OCI-M2 (cell line): ENCODE measurements at regions not wholly inside any gene's neighbourhood (a gene's known extent, or its start where the extent isn't known, plus 50 kb on each side); places are given as distances from the start of the nearest gene placed in this dataset.
"Not testable (repeated sequence)": the region's sequence is repeated elsewhere in the genome, so short reads cannot be mapped to it uniquely, and the experiment has no call there.

Experiments used
- DNase-seq: peaks from one replicate; lab custom pipeline; 2025; ENCODE audit not compliant: unreplicated experiment; lab: John Stamatoyannopoulos, UW

DNA sequence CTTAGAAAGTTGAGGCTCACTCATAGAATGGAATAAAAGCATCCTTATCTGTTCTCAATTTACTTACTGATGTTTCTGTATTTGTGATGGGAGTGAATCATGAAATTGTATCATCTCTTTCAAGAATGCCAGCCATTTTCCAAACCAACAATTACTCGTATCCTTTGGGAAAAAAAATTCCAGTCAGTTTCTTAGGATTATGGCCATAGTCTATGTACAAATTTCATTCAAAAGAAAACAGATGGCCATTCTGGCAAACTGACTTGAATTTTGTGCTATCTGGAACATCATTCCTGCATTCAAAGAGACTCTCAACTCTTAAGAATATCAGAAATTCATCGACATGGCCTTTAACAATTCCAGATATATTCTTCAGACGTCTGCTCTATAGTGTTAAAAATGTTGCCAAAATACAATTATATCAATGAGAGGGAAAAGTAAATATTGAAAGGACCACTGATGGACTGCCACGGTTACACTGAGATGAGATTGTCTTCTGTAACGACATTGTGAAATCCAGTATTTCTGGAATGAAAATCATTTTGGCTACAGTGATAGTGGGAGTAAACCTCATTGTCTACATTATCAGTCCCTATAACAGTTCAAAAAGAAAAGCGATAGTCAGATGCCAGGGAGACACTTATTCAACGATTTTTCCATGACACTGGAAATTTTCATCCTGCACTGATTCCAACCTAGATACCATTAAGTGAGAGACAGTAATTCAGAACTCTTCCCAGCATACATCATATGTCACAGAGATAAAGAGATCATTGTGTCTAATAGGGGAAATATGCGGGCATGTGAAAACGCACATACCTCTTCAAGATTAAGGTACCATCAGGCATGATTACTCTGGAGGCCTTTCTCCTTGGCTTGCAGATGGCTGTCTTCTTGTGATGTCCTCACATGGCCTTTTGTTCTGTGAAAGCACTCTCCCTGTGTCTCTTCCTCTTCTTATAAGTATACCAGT is 953.8 kb upstream of the ALCAM start:
- DNase-seq = no peak

DNA sequence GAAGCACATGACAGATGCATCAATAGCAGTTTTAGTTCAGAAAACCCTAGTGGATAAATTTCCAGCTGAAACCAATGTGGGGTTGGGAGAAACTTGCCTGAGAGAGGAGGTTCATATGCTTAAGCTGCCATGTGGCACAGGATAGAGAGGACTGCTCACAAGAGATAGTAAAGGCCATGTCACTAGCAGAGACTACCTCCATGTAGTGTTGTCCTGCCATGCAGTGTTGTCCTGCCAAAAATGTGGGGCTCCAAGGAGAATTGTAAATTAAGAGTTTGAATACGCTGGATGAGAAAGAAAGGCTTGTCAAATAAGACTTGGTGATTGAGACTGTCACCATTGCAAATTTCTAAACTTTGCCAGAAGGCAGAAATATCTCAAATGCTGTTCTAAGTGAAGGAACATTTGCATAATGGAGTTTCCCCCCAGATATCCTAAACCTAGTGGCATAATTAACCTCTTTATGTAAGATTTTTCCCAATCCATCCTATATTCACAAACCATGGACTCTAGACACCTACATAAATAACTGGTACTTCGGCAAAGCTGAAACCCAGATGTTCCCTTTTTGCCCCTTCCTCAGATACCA is 938.3 kb upstream of the ALCAM start:
- no peak for DNase-seq

DNA sequence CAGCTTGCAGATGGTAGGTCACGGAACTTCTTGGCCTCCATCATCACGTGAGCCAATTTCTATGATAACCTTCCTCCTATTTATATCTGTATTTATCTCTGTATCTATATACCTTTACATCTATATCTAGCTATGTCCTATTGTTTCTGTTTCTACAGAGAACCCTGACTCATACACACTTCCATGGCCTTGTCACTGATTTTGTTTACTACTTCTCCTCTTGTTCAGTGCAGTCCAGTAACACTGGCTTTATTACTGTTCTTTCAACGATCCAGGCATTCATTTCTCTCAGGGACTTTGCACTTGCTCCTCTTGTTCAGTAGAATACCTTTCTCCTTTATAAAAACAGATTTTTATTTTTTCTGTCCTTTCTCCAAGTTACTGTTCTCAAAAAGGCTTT is 937.0 kb upstream of the ALCAM start:
- no peak for DNase-seq

DNA sequence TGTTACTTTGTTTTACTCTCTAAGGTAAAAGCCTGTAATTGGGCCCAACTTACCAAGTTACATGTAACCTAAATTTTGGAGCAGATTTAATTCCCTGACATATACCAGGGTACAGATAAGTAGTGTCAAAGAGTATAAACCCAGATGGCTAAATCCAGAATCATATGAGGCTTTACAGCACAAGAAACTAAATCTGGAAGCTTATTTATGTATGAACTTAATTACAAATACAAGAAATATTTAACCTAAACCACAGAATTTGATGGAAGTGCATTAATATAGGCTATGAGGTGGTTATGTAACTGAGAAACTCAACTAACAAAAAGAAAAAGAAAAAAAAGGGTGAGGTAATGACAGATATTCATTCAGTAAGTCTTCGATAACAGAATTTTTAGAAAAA is 930.2 kb upstream of the ALCAM start:
- DNase-seq = no peak

DNA sequence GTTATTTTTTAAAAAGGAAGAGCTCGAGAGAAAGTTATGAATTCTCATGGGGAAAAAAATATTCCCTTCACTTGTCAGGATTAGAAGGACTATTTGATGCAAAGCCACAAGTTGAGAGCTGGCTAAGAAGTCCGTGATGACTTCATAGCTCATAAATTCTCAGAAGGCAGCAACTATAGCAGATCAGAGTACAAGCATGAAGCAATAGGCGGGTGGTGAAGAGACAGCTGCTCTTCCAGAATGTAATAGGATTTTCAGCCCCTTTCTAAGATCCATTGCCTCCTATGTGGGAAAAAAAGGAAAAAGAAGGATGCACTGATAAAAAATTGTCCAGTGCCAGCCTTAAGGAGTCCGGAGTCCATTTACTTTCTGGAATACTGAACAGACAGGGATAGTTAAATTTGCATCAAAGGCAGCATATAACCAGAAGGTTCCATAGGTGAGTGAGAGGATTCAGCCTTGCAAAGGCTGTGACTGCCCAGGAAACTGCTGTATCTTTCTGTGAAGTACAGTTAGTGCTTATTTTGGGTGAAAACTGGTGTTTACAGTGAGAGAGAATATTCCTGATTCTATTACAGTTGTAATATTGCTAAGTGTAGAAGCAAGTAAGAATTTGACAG is 929.5 kb upstream of the ALCAM start:
- no peak for DNase-seq

DNA sequence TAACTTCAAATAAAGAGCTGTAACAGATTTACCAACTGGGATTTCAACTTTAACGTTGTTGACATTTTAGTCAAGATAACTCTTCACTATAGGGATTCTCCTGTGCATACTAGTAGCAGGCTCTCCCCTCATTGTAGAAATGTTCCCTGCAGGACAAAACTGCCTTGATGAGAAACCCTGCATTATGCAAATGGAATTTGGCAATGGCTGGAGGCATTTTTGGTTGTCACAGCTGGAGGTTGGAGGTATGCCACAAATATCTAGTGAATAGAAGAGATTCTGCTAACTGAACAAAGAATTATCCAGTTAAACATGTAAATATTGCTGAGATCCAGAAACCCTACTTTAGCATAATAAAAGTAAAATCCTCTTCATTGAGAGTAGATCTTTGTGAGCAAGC is 928.8 kb upstream of the ALCAM start:
- DNase-seq = no peak

DNA sequence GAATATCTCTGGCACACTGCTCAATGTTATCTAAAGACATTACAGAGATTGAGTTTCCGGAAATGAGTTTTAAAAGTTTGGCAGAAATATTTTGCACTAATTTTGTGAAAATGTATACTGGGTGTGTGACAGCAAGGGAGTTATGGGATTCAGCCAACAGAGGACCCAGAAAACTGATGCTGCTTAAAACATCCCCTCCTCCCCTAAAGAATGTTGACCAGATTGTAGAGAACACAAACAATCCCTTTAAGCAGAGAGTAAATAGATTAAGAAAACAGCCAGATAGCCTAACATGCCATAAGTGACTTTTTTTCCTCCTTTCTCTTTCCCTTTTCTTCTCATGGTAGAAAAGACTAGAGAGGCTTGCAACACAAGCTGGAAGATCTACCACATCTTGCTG is 928.0 kb upstream of the ALCAM start:
- DNase-seq = no peak

DNA sequence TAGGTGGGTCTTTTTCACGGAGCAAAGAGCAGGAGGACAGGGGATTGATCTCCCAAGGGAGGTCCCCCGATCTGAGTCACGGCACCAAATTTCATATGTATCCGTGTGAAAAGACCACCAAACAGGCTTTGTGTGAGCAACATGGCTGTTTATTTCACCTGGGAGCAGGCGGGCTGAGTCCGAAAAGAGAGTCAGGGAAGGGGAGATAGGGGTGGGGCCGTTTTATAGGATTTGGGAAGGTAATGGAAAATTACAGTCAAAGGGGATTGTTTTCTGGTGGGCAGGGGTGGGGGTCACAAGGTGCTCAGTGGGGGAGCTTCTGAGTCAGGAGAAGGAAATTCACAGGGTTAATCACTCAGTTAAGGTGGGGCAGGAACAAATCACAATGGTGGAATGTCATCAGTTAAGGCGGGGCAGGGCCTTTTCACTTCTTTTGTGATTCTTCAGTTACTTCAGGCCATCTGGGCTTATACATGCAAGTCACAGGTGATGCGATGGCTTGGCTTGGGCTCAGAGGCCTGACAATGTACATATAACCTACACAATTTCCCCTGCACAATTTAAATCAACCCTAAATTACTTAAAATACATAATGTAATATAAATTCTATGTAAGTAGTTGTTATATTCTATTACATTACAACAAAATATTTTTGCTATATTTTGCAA is 921.3 kb upstream of the ALCAM start:
- DNase-seq = not testable (repeated sequence)

DNA sequence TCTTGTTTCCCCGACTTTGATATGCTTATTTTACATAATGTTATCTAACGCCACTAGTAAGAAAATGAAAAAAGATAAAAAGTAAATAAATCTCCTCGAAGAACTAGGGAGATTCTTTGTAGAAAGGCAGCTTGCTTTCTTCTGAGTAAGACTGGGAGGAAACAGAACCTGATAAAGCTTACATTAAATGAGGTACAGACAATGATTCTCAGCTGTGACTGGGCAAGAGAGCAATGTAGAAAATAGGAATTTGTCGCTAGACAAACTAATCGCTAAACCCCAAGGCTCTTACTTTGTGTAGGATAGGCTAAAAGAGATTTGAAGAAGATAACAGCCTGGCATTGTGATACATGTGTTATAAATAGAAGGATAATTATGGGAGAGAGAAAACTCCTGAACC is 919.0 kb upstream of the ALCAM start:
- no peak for DNase-seq

DNA sequence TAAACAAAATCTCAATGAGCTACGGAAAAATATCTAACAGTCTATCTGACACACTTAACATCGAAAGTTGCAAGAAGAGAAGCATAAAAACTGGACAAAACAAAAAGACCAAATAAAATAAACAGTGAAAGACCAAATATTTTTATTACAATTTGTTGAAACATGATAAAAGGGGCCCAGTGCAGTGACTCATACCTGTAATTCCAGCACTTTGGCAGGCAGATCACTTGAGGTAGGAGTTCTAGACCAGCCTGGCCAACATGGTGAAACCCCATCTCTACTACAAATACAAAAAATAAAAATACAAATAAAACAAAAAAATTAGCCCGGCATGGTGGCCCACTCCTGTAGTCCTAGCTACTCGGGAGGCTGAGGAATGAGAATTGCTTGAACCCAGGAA is 914.0 kb upstream of the ALCAM start:
- no peak for DNase-seq

DNA sequence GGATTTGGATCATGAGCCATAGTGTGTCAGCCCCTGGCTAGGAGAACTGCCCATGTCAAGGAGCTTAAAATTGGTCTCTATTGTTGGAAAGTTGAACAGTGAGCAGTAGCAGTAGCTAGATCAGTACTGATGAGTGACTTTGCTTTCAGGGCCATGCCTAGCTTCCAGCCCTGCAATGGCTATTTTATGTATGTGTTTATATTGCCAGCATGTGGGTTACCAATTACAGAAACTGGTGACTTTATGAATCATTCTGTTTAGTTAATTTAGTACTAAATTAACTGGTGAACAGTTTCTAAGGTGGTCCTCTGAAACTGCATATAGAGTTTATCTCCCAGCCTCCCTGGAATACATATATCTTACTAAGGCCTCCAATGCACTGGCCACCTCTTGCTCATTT is 908.1 kb upstream of the ALCAM start:
- no peak for DNase-seq

DNA sequence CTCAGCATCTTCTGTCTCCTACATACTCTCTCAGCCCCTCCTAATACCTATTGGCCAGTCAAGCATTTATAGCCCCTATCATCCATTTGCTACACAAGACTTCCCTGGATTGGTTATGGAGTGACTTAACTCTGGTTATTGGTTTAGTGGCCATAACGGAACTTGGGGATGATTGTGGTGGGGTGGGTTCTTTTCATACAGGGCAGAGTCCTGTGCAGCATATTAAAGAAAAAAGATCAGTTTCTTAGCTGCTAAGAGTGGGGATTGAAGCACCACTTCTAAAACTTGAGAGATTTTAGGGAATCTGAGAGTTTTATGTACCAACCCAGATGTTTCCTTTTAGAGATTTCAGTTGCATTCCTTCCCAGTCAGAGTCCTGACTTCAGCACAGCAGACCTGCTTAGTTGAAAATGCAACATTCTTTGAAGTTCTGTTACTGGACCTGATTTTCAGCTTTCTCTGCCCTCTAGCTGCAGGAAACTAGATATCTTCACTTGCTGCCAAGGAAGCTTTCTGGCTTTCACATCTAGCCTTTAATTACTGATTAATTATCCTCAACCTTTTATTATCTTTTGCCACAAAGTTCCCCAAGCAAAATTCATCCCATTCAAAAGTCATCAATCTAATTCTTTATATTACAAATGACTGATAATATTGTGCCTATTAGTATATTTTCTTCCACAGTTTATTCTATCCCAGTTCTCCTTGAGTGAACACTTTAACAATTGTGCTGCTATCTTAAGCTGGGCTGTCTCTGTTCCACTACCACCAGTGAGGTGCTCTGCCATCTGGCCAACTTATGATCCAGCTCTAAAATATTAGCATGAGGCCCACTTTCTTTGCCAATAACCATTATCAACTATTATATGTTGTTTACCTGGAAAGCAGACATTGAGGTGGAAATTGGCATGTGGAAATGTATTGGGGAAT is 906.0 kb upstream of the ALCAM start:
- no peak for DNase-seq

DNA sequence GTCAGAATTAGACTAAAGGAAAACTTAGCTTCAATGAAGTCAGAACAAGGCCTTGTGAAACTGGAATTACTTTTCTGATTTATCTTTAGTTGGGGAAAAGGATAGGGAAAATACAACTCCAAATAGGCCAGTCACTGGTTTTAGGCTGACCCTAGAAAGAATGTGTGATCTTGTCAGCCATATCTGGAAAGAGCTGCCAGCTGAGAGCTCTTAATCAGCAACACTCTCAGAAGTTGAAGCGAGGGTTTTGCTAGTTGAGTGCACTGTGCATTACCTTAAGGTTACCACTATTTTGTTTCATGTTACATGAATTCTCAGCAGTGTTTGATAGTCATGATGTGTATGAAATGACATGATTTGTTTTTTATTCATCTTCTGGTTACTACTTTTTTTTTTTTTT is 905.3 kb upstream of the ALCAM start:
- DNase-seq = no peak

DNA sequence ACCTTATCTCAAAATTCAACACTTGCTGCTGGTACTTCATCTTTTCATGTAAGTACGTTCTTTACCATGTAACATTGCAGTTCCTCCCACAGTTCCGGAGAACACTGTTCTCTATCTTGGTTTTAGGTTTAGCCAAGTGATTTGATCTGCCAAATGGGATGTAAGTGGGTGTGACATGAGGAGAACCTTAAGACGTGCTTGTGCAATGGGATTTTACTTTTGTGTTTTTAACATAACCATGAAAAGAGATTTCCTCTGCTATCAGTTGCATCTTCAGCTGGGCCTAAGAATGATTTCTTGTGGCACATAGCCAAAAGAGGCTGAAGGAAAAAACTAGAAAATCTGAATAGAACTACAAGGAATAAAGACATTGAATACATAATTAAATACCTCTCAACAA is 894.5 kb upstream of the ALCAM start:
- DNase-seq = no peak

DNA sequence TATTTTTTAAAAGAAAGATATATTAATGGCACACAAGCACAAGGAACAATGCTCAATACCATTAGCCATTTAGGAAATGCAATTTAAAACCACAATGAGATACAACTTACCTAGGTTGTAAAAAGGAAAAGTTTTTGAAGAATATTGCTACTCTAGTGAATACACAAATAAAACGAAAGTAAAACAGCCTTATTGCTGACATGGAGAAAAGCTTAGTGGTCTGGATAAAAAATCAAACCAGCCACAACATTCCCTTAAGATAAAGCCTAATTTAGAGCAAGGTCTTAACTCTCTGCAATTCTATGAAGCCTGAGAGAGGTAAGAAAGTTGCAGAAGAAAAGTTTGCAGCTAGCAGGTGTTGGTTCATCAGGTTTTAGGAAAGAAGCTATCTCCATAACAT is 892.7 kb upstream of the ALCAM start:
- DNase-seq = no peak

DNA sequence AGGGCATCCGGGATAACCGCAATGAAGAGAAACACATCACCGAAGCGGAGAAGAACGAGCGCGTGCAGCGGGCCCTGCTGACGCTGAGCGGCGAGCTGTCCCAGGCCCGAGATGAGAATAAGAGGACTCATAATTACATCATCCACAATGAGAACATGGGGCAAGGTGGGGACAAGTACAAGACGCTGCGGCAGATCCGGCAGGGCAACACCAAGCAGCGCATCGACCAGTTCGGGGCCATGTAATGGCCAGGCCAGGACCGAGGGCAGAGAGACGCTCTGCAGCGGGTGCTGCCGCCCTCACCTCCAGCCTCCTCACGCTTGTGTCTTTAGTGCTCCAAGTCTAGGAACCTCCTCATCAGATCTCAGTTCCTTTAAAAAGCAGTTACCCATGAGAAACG is 863.7 kb upstream of the ALCAM start:
- no peak for DNase-seq

DNA sequence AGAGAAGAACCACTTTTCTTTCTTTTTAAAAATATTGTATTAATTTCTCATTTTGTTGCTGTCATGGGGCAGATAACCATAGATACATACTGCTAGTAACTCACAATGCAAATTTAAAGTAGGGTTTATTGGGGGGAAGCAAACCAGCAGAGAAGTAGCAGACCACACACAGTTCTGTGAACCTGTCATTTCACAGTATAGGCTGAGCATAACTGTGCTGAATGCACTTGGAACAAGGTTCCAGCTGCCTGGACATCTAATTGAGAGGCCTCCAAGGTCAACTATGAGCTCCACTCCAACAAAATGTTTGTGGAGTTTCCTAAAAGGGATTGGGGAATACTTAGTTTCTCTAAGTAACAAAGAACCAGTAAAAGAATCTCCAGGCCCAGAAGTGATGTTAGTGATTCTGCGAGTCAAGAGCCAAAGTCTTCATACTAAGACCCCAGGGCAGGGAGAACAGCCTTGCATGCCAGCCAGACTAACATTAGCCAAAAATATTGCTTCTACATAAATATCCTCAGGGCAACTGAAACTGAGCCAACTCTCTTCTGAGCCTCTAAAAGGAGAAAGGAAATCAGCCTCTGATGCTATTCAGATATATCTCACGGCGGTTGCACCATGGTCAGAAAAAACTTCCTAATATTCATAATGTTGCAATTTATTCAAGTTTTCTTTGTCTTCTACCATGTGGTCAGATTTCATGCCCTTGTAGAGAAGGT is 856.4 kb upstream of the ALCAM start:
- no peak for DNase-seq

DNA sequence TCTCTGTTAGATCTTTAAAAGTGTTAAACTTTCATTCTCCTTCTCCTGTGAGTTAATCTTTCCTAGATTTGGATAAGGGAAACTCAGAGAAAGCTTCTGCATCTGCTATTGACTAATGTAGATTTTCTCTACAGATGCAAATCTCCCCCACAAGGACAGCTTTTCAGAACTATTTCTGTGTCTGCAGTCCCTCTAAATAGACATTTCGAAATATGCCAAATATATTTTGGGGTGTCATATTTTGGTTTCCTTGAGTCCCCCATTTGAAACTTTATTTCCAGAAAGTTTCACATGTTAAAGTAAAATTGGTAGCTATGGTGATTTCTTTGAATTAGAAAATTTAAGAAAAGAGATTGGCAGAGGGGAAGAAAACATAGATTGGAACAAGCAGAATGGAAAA is 852.3 kb upstream of the ALCAM start:
- no peak for DNase-seq

DNA sequence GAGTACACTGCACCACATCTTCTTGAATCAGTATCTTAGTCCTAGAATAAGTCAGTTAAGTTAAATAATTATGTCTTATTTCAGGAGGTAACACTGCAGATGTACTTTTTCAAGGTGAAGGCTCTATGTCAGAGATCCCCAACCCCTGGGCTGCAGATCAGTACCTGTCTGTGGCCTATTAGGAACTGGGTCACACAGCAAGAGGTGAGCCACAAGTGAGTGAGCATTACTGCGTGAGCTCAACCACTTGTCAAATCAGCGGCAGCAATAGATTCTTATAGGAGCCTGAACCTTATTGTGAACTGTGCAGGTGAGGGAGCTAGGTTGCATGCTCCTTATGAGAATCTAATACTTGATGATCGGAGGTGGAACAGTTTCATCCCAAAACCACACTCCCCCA is 851.9 kb upstream of the ALCAM start:
- DNase-seq = no peak

DNA sequence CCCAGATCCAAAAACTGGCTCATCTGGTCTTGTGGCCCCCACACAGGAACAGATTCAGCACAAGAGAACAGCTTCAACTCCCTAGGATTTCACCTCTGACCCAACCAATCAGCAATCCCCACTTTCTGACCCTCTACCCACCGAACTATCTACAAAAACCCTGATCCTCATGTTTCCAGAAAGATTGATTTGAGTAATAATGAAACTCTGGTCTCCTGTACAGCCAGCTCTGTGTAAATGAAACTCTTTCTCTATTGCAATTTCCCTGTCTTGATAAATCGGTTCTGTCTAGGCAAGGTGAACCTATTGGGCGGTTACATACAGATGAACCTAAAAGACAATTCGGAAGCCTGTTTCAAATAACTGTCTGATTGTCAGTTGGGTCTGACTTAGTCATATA is 847.6 kb upstream of the ALCAM start:
- no peak for DNase-seq
